ENCODE measurements at regions not wholly inside any gene's neighbourhood (a gene's known extent, or its start where the extent isn't known, plus 50 kb on each side); places are given as distances from the start of the nearest gene placed in this dataset.

- no peak overlapping the region for H3K4me2 ChIP-seq (ENCODE audit: insufficient read depth, low read length)
- no peaks in the 10 kb centered on the region for H3K9me1 ChIP-seq (ENCODE audit: control insufficient read depth, insufficient read depth, low read length)
- FAIRE-seq (no peak), DNase-seq (ENCODE audit: extremely low read depth in 1 of 4, low spot score in 3 of 4) (no peak), ATAC-seq (no peak)
- H3K27me3 ChIP-seq (ENCODE audit: control insufficient read depth in 2 of 2, insufficient read depth in 2 of 2, low read length in 2 of 2) = no peaks in the 10 kb centered on the region
- no peaks in the 10 kb centered on the region for H3K79me2 ChIP-seq (ENCODE audit: control insufficient read depth, insufficient read depth, low read length)
- ChIA-PET POLR2A (interaction anchor here (0.6 kb wide), 1 partner anchor 814 kb away, joined by 3 read pairs; no protein-coding TSS in a partner anchor), CTCF (ENCODE audit: low intra/inter-chr PET ratio) (no interaction called here)
- BruUV-seq (replicated peaks) = no TSS peak
- no peak overlapping the region for H3K27ac ChIP-seq (ENCODE audit: extremely low read depth, low read depth, low read length)
- no peaks in the 10 kb centered on the region; a peak in 1 of 5 replicates for H3K4me1 ChIP-seq (replicated peaks in 1 of 2; ENCODE audit: control insufficient read depth in 2 of 2, insufficient read depth in 2 of 2, low read length in 2 of 2)
- no peaks in the 10 kb centered on the region for H3K9me3 ChIP-seq (replicated peaks; ENCODE audit: control insufficient read depth, insufficient read depth, low read depth, low read length)
- in situ Hi-C loops (cut with MboI) = no loop called here
- TF ChIP-seq ZNF124 (CRISPR knock-in tag; IDR thresholded peaks at IDR 0.05) (no peak), ZNF140 (CRISPR knock-in tag; IDR thresholded peaks at IDR 0.05) (no peak), SMARCE1 (IDR thresholded peaks at IDR 0.05) (no peak), NFIC (IDR thresholded peaks at IDR 0.05) (no peak), REST (IDR thresholded peaks at IDR 0.05; ENCODE audit: borderline replicate concordance) (no peak), REST (CRISPR knock-in tag; IDR thresholded peaks at IDR 0.05; ENCODE audit: low read depth) (no peak), NR4A1 (CRISPR knock-in tag; IDR thresholded peaks at IDR 0.05) (no peak), NR4A1 (tag; IDR thresholded peaks at IDR 0.05) (no peak), SP2 (IDR thresholded peaks at IDR 0.05; ENCODE audit: extremely low read depth, low read depth, low read length, poor library complexity, severe bottlenecking) (no peak), ZNF3 (CRISPR knock-in tag; IDR thresholded peaks at IDR 0.05) (no peak), ZBTB9 (CRISPR knock-in tag; IDR thresholded peaks at IDR 0.05) (no peak), MLLT1 (IDR thresholded peaks at IDR 0.05) (no peak), CHD1 (IDR thresholded peaks at IDR 0.05; ENCODE audit: low read length) (no peak)
- no peak overlapping the region for H2AFZ ChIP-seq (ENCODE audit: low read depth, low read length)
- no peaks in the 10 kb centered on the region for H3K36me3 ChIP-seq (ENCODE audit: control insufficient read depth, insufficient read depth, low read length)
- intact Hi-C loops (cut with micrococcal nuclease) = no loop called here
- no peak overlapping the region for H3K9ac ChIP-seq (ENCODE audit: insufficient read depth in 1 of 2, low read depth in 2 of 2, low read length in 2 of 2)
- no peak overlapping the region for H3K4me3 ChIP-seq
- WGBS (ENCODE audit: insufficient coverage, low coverage, missing lambda C conversion rate) = 44% methylated on average over 2 of the region's 7 CpGs
- H4K20me1 ChIP-seq (replicated peaks; ENCODE audit: control insufficient read depth, insufficient read depth, low read length) = no peaks in the 10 kb centered on the region
Measured at GRCh38 chr3:135567223-135567622, 398.3 kb upstream of the PPP2R3A start.

Data from K562 (cell line).